GM19372 (cell line): ENCODE measurements at regions not wholly inside any gene's neighbourhood (a gene's known extent, or its start where the extent isn't known, plus 50 kb on each side); places are given as distances from the start of the nearest gene placed in this dataset.
A peak's percentile ranks its signal among the peaks of the same experiment; 100 is the strongest.

Experiments used
- ATAC-seq: cut with Tn5 transposase; IDR thresholded peaks from one replicate; pipeline ENCODE4 v1.9.1; 2021; ENCODE audit warnings: mild to moderate bottlenecking, low read depth, moderate library complexity; ENCODE audit not compliant: unreplicated experiment

- no peak for ATAC-seq
These were observed 94.6 kb upstream of the UST start for GRCh38 chr6:148652205-148652604.

- no peak for ATAC-seq
These were observed 93.6 kb upstream of the UST start for GRCh38 chr6:148653138-148653776.

GRCh38 chr6:148657048-148657447, 89.8 kb upstream of the UST start:
- no peak for ATAC-seq

- ATAC-seq = no peak
These were observed 88.0 kb upstream of the UST start for GRCh38 chr6:148658681-148659430.

- no peak for ATAC-seq
These were observed 79.4 kb upstream of the UST start for GRCh38 chr6:148667395-148667794.

- ATAC-seq = no peak
These were observed 75.7 kb upstream of the UST start for GRCh38 chr6:148671085-148671484.

GRCh38 chr6:148671952-148672351, 74.9 kb upstream of the UST start:
- ATAC-seq = no peak

GRCh38 chr6:148674306-148674705, 72.5 kb upstream of the UST start:
- no peak for ATAC-seq

GRCh38 chr6:148677594-148678476, 69.0 kb upstream of the UST start:
- peak; percentile 76 for ATAC-seq

GRCh38 chr6:148678682-148679081, 68.1 kb upstream of the UST start:
- ATAC-seq = no peak

- ATAC-seq = no peak
These were observed 65.2 kb upstream of the UST start for GRCh38 chr6:148681666-148682065.

- no peak for ATAC-seq
These were observed 64.6 kb upstream of the UST start for GRCh38 chr6:148682252-148682651.

GRCh38 chr6:148682990-148683389, 63.8 kb upstream of the UST start:
- no peak for ATAC-seq

- ATAC-seq = no peak
These were observed 57.7 kb upstream of the UST start for GRCh38 chr6:148689168-148689567.

- ATAC-seq = no peak
These were observed 52.8 kb upstream of the UST start for GRCh38 chr6:148693882-148694484.
